ENCODE measurements at regions not wholly inside any gene's neighbourhood (a gene's known extent, or its start where the extent isn't known, plus 50 kb on each side); places are given as distances from the start of the nearest gene placed in this dataset.

GRCh38 chr1:108056436-108056990 is 91.5 kb upstream of the VAV3 start:
- Mint-ChIP-seq H3K27ac (no peak overlapping the region), H3K27me3 (no peaks in the 10 kb centered on the region), H3K9me3 (peaks cover under 1% of the 10 kb centered on the region), H3K4me3 (no peak overlapping the region), H3K36me3 (peaks cover 2% of the 10 kb centered on the region), H3K4me1 (no peaks in the 10 kb centered on the region)
- no peak for ATAC-seq

GRCh38 chr1:108055387-108055786 is 90.4 kb upstream of the VAV3 start:
- no peak for ATAC-seq
- Mint-ChIP-seq H3K4me1 (peaks cover under 1% of the 10 kb centered on the region), H3K36me3 (no peaks in the 10 kb centered on the region), H3K27me3 (no peaks in the 10 kb centered on the region), H3K27ac (no peak overlapping the region), H3K9me3 (no peaks in the 10 kb centered on the region), H3K4me3 (no peak overlapping the region)

- Mint-ChIP-seq H3K4me3 (no peak overlapping the region), H3K36me3 (no peaks in the 10 kb centered on the region), H3K27ac (no peak overlapping the region), H3K9me3 (no peaks in the 10 kb centered on the region), H3K4me1 (peaks cover 10% of the 10 kb centered on the region), H3K27me3 (no peaks in the 10 kb centered on the region)
- ATAC-seq, result no peak
Measured at GRCh38 chr1:108054396-108054795, 89.4 kb upstream of the VAV3 start.

- Mint-ChIP-seq H3K4me3 (no peak overlapping the region), H3K36me3 (no peaks in the 10 kb centered on the region), H3K9me3 (no peaks in the 10 kb centered on the region), H3K27me3 (no peaks in the 10 kb centered on the region), H3K4me1 (peaks cover 12% of the 10 kb centered on the region), H3K27ac (no peak overlapping the region)
- ATAC-seq, result no peak
Measured at GRCh38 chr1:108053270-108054013, 88.5 kb upstream of the VAV3 start.

GRCh38 chr1:108051631-108052377 is 86.8 kb upstream of the VAV3 start:
- no peak for ATAC-seq
- Mint-ChIP-seq H3K27ac (no peak overlapping the region), H3K4me1 (peaks cover 12% of the 10 kb centered on the region), H3K36me3 (no peaks in the 10 kb centered on the region), H3K9me3 (no peaks in the 10 kb centered on the region), H3K4me3 (no peak overlapping the region), H3K27me3 (no peaks in the 10 kb centered on the region)

- no peaks in the 10 kb centered on the region for H3K36me3 Mint-ChIP-seq
- no peaks in the 10 kb centered on the region for H3K9me3 Mint-ChIP-seq
- peaks cover 12% of the 10 kb centered on the region for H3K4me1 Mint-ChIP-seq
- ATAC-seq, result no peak
- no peak overlapping the region for H3K4me3 Mint-ChIP-seq
- no peaks in the 10 kb centered on the region for H3K27me3 Mint-ChIP-seq
- no peak overlapping the region for H3K27ac Mint-ChIP-seq
Measured at GRCh38 chr1:108050911-108051629, 86.1 kb upstream of the VAV3 start.

GRCh38 chr1:108050158-108050557 is 85.2 kb upstream of the VAV3 start:
- no peaks in the 10 kb centered on the region for H3K36me3 Mint-ChIP-seq
- no peak overlapping the region for H3K27ac Mint-ChIP-seq
- H3K9me3 Mint-ChIP-seq, result no peaks in the 10 kb centered on the region
- peaks cover 12% of the 10 kb centered on the region for H3K4me1 Mint-ChIP-seq
- ATAC-seq, result no peak
- no peak overlapping the region for H3K4me3 Mint-ChIP-seq
- H3K27me3 Mint-ChIP-seq, result no peaks in the 10 kb centered on the region

- Mint-ChIP-seq H3K27me3 (no peaks in the 10 kb centered on the region), H3K27ac (no peak overlapping the region), H3K9me3 (no peaks in the 10 kb centered on the region), H3K4me3 (no peak overlapping the region), H3K36me3 (no peaks in the 10 kb centered on the region), H3K4me1 (peaks cover 15% of the 10 kb centered on the region)
- no peak for ATAC-seq
Measured at GRCh38 chr1:108049178-108049819, 84.3 kb upstream of the VAV3 start.

- Mint-ChIP-seq H3K27ac (no peak overlapping the region), H3K4me1 (peaks cover 23% of the 10 kb centered on the region), H3K4me3 (no peak overlapping the region)
Measured at GRCh38 chr1:108048301-108049177, 83.6 kb upstream of the VAV3 start.

GRCh38 chr1:108047085-108047484 is 82.1 kb upstream of the VAV3 start:
- no peaks in the 10 kb centered on the region for H3K27me3 Mint-ChIP-seq
- no peak overlapping the region for H3K27ac Mint-ChIP-seq
- no peak for ATAC-seq
- no peak overlapping the region for H3K4me3 Mint-ChIP-seq
- peaks cover 38% of the 10 kb centered on the region for H3K4me1 Mint-ChIP-seq
- H3K9me3 Mint-ChIP-seq, result no peaks in the 10 kb centered on the region
- no peaks in the 10 kb centered on the region for H3K36me3 Mint-ChIP-seq

More at GRCh38 chr1:108048301-108049177, 83.6 kb upstream of the VAV3 start:
- H3K27me3 Mint-ChIP-seq, result no peaks in the 10 kb centered on the region
- H3K9me3 Mint-ChIP-seq, result no peaks in the 10 kb centered on the region
- no peak for ATAC-seq
- no peaks in the 10 kb centered on the region for H3K36me3 Mint-ChIP-seq

- Mint-ChIP-seq H3K4me1 (peaks cover 45% of the 10 kb centered on the region), H3K4me3 (no peak overlapping the region), H3K36me3 (no peaks in the 10 kb centered on the region), H3K9me3 (no peaks in the 10 kb centered on the region), H3K27ac (no peak overlapping the region), H3K27me3 (no peaks in the 10 kb centered on the region)
- no peak for ATAC-seq
Measured at GRCh38 chr1:108046026-108046425, 81.0 kb upstream of the VAV3 start.

- H3K36me3 Mint-ChIP-seq, result no peaks in the 10 kb centered on the region
- H3K27ac Mint-ChIP-seq, result no peak overlapping the region
- H3K4me3 Mint-ChIP-seq, result no peak overlapping the region
- no peaks in the 10 kb centered on the region for H3K9me3 Mint-ChIP-seq
- ATAC-seq, result no peak
- no peaks in the 10 kb centered on the region for H3K27me3 Mint-ChIP-seq
- H3K4me1 Mint-ChIP-seq, result peaks cover 45% of the 10 kb centered on the region
Measured at GRCh38 chr1:108045460-108045859, 80.5 kb upstream of the VAV3 start.

GRCh38 chr1:108044318-108044717 is 79.3 kb upstream of the VAV3 start:
- Mint-ChIP-seq H3K9me3 (no peaks in the 10 kb centered on the region), H3K4me1 (peaks cover 34% of the 10 kb centered on the region), H3K27ac (peak overlapping the region; percentile 58), H3K27me3 (no peaks in the 10 kb centered on the region), H3K36me3 (no peaks in the 10 kb centered on the region), H3K4me3 (no peak overlapping the region)
- no peak for ATAC-seq

GRCh38 chr1:108043707-108044106 is 78.7 kb upstream of the VAV3 start:
- H3K36me3 Mint-ChIP-seq, result no peaks in the 10 kb centered on the region
- peak overlapping the region; percentile 58 for H3K27ac Mint-ChIP-seq
- no peaks in the 10 kb centered on the region for H3K27me3 Mint-ChIP-seq
- H3K4me1 Mint-ChIP-seq, result peaks cover 33% of the 10 kb centered on the region
- peak; percentile 79 for ATAC-seq
- H3K9me3 Mint-ChIP-seq, result no peaks in the 10 kb centered on the region
- H3K4me3 Mint-ChIP-seq, result no peak overlapping the region

Data from stimulated activated memory B cell treated with anti-CD40 and anti-IgM and Interleukin-4, amounts not matched to agents 10 μg/mL and 1 μg/mL and 100 μg/mL, for 72 hours (primary cell).